K562 (cell line): ENCODE measurements at regions not wholly inside any gene's neighbourhood (a gene's known extent, or its start where the extent isn't known, plus 50 kb on each side); places are given as distances from the start of the nearest gene placed in this dataset.

ENCODE experiments used
- ATF2 ChIP-seq: sonication (generic); formaldehyde crosslinking; IDR thresholded peaks from 2 replicates; pipeline ENCODE4 v1.8.1; 2022; ENCODE audit warnings: missing genetic modification reagents
- CTCF ChIP-seq, 3 experiments: IDR thresholded peaks in 2 of 3; conservative IDR thresholded peaks in 1 of 3; 2 replicates each; pipeline ENCODE4 v1.5.1; 2011 to 2012; ENCODE audit warnings: low read length in 3 of 3, mild to moderate bottlenecking in 3 of 3, control low read depth in 2 of 3, improper control_type of control experiment in 1 of 3, inconsistent platforms in 1 of 3, low read depth in 1 of 3, mixed read lengths in 1 of 3, moderate library complexity in 1 of 3; ENCODE audit not compliant: insufficient read depth in 2 of 3
- DNMT1 ChIP-seq: fragments of 450-650 bp; IDR thresholded peaks from 2 replicates; pipeline ENCODE4 v1.6.1; 2016; ENCODE audit warnings: antibody characterized with exemption, mild to moderate bottlenecking
- HMGXB4 ChIP-seq: sonication (generic); formaldehyde crosslinking; IDR thresholded peaks from 2 replicates; pipeline ENCODE4 v1.8.1; 2023; ENCODE audit warnings: mild to moderate bottlenecking, missing genetic modification reagents
- JUND ChIP-seq, 2 experiments: IDR thresholded peaks; 2 replicates in 1 of 2; 3 replicates in 1 of 2; pipeline ENCODE4 v1.6.1; 2011; ENCODE audit warnings: borderline replicate concordance in 2 of 2, low read depth in 2 of 2, low read length in 2 of 2, improper control_type of control experiment in 1 of 2, missing biosample characterization in 1 of 2, missing genetic modification characterization in 1 of 2, missing genetic modification reagents in 1 of 2
- PKNOX1 ChIP-seq: fragments of 450-650 bp; IDR thresholded peaks from 2 replicates; pipeline ENCODE4 v1.6.1; 2016
- SMC3 ChIP-seq: conservative IDR thresholded peaks from 2 replicates; pipeline ENCODE4 v1.6.1; 2011; ENCODE audit warnings: low read depth, low read length, improper control_type of control experiment; ENCODE audit not compliant: insufficient read depth
- YY1 ChIP-seq, 3 experiments: IDR thresholded peaks; 2 replicates each; pipeline ENCODE4 v1.6.1; 2011; ENCODE audit warnings: low read length in 2 of 3, mild to moderate bottlenecking in 2 of 3, moderate library complexity in 2 of 3, borderline replicate concordance in 1 of 3, control low read depth in 1 of 3, low read depth in 1 of 3; ENCODE audit not compliant: insufficient read depth in 3 of 3, insufficient replicate concordance in 2 of 3, control insufficient read depth in 1 of 3, insufficient read length in 1 of 3; ENCODE audit errors: extremely low read depth in 1 of 3
- ZBTB12 ChIP-seq: fragments of 250-450 bp; sonication (Bioruptor Pico); IDR thresholded peaks from 2 replicates; pipeline ENCODE4 v1.4.0; 2020
- ZNF668 ChIP-seq: fragments of 250-450 bp; sonication (Bioruptor Pico); IDR thresholded peaks from 2 replicates; pipeline ENCODE4 v1.8.0; 2022; ENCODE audit warnings: mild to moderate bottlenecking, inconsistent platforms

GRCh38 chr14:105917933-105918436 is 391.6 kb downstream of the TMEM121 start:
- TF ChIP-seq JUND (IDR thresholded peaks at IDR 0.05; ENCODE audit: borderline replicate concordance, low read depth, low read length): no peak
- no peak for TF ChIP-seq JUND (tag; IDR thresholded peaks at IDR 0.05; ENCODE audit: borderline replicate concordance, low read depth, low read length)
- no peak for TF ChIP-seq DNMT1
- no peak for TF ChIP-seq CTCF (IDR thresholded peaks at IDR 0.05 in 2 of 3, conservative IDR thresholded peaks at IDR 0.05 in 1 of 3; ENCODE audit: insufficient read depth in 2 of 3, low read depth in 1 of 3, low read length in 3 of 3)
- no peak for TF ChIP-seq ZBTB12 (CRISPR knock-in tag)
- TF ChIP-seq SMC3: no peak
- no peak for TF ChIP-seq ZNF668 (CRISPR knock-in tag)
- TF ChIP-seq HMGXB4 (CRISPR knock-in tag): no peak
- no peak for TF ChIP-seq YY1 (IDR thresholded peaks at IDR 0.05; ENCODE audit: borderline replicate concordance in 1 of 3, control insufficient read depth in 1 of 3, extremely low read depth in 1 of 3, insufficient read depth in 3 of 3, insufficient read length in 1 of 3, insufficient replicate concordance in 2 of 3, low read depth in 1 of 3, low read length in 2 of 3)
- TF ChIP-seq ATF2 (CRISPR knock-in tag): no peak
- no peak for TF ChIP-seq PKNOX1
